Kidney glomerular epithelial cell (primary cell): ENCODE measurements at regions not wholly inside any gene's neighbourhood (a gene's known extent, or its start where the extent isn't known, plus 50 kb on each side); places are given as distances from the start of the nearest gene placed in this dataset.
"Not testable (repeated sequence)": the region's sequence is repeated elsewhere in the genome, so short reads cannot be mapped to it uniquely, and the experiment has no call there.

Experiments used
- DNase-seq: peaks from one replicate; lab custom pipeline; 2025; lab: John Stamatoyannopoulos, UW

- DNase-seq: no peak
Measured at GRCh38 chr3:127071597-127072001, 88.7 kb downstream of the PLXNA1 start.

- no peak for DNase-seq
Measured at GRCh38 chr3:127072221-127072771, 89.4 kb downstream of the PLXNA1 start.

- DNase-seq: no peak
Measured at GRCh38 chr3:127072971-127073783, 90.3 kb downstream of the PLXNA1 start.

- DNase-seq: no peak
Measured at GRCh38 chr3:127073941-127074820, 91.3 kb downstream of the PLXNA1 start.

- peak; percentile 77 for DNase-seq
Measured at GRCh38 chr3:127074900-127075360, 92.0 kb downstream of the PLXNA1 start.

GRCh38 chr3:127076166-127076992 is 93.5 kb downstream of the PLXNA1 start:
- not testable (repeated sequence) for DNase-seq

GRCh38 chr3:127077068-127077467 is 94.2 kb downstream of the PLXNA1 start:
- no peak for DNase-seq

GRCh38 chr3:127077505-127078064 is 94.7 kb downstream of the PLXNA1 start:
- DNase-seq: no peak

- no peak for DNase-seq
Measured at GRCh38 chr3:127078626-127079025, 95.7 kb downstream of the PLXNA1 start.

GRCh38 chr3:127079211-127079610 is 96.3 kb downstream of the PLXNA1 start:
- DNase-seq: no peak

GRCh38 chr3:127081001-127081720 is 98.2 kb downstream of the PLXNA1 start:
- no peak for DNase-seq

GRCh38 chr3:127082066-127082465 is 99.2 kb downstream of the PLXNA1 start:
- DNase-seq: no peak

GRCh38 chr3:127083778-127084397 is 101.0 kb downstream of the PLXNA1 start:
- DNase-seq: no peak

GRCh38 chr3:127084401-127084990 is 101.6 kb downstream of the PLXNA1 start:
- no peak for DNase-seq

- no peak for DNase-seq
Measured at GRCh38 chr3:127085576-127085975, 102.7 kb downstream of the PLXNA1 start.

- DNase-seq: not testable (repeated sequence)
Measured at GRCh38 chr3:127086591-127086990, 103.7 kb downstream of the PLXNA1 start.

GRCh38 chr3:127087441-127087840 is 104.5 kb downstream of the PLXNA1 start:
- no peak for DNase-seq

- DNase-seq: no peak
Measured at GRCh38 chr3:127088511-127089351, 104.2 kb upstream of the PRR23E start.
